ENCODE measurements at regions not wholly inside any gene's neighbourhood (a gene's known extent, or its start where the extent isn't known, plus 50 kb on each side); places are given as distances from the start of the nearest gene placed in this dataset.

DNA sequence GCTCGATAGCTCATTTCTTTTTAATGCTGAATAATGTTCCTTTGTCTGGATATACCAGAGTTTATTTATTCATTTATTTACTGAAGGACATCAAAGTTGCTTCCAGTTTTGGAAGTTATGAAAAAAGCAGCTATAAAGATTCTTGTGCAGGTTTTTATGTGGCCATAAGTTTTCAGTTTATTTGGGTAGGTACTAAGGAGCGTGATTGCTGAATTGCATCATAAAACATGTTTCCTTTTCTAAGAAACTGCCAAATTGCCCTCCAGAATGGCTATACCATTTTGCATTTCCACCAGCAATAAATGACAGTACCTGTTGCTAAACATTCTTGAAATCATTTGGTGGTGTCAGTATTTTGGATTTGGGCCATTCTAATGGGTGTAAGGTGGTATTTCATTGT lies 1067.7 kb upstream of the SPRY2 start:
- H3K4me1 ChIP-seq (ENCODE audit: insufficient read depth, low read length): no peaks in the 10 kb centered on the region
- peaks cover 2% of the 10 kb centered on the region for H3K9me3 ChIP-seq (ENCODE audit: low read depth, low read length)
- H3K4me3 ChIP-seq (ENCODE audit: insufficient read depth, low read length): no peak overlapping the region
- TF ChIP-seq, protein P1, sequence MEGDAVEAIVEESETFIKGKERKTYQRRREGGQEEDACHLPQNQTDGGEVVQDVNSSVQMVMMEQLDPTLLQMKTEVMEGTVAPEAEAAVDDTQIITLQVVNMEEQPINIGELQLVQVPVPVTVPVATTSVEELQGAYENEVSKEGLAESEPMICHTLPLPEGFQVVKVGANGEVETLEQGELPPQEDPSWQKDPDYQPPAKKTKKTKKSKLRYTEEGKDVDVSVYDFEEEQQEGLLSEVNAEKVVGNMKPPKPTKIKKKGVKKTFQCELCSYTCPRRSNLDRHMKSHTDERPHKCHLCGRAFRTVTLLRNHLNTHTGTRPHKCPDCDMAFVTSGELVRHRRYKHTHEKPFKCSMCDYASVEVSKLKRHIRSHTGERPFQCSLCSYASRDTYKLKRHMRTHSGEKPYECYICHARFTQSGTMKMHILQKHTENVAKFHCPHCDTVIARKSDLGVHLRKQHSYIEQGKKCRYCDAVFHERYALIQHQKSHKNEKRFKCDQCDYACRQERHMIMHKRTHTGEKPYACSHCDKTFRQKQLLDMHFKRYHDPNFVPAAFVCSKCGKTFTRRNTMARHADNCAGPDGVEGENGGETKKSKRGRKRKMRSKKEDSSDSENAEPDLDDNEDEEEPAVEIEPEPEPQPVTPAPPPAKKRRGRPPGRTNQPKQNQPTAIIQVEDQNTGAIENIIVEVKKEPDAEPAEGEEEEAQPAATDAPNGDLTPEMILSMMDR (IDR thresholded peaks at IDR 0.05; ENCODE audit: extremely low read depth, low read depth, low read length): no peak
- no peak overlapping the region for H3K4me2 ChIP-seq (ENCODE audit: insufficient read depth, low read length)
- H3K36me3 ChIP-seq (ENCODE audit: insufficient read depth, low read length): no peaks in the 10 kb centered on the region
- H3K27me3 ChIP-seq (ENCODE audit: insufficient read depth, low read length): no peaks in the 10 kb centered on the region
- no peaks in the 10 kb centered on the region for H3K79me2 ChIP-seq (ENCODE audit: insufficient read depth, low read length)
- no peak for DNase-seq (ENCODE audit: insufficient read length, low spot score, missing footprints)
- no peak overlapping the region for H2AFZ ChIP-seq (ENCODE audit: low read length)
- H3K27ac ChIP-seq (ENCODE audit: low read depth, low read length): no peak overlapping the region
- H4K20me1 ChIP-seq (ENCODE audit: insufficient read depth, low read length): no peaks in the 10 kb centered on the region

DNA sequence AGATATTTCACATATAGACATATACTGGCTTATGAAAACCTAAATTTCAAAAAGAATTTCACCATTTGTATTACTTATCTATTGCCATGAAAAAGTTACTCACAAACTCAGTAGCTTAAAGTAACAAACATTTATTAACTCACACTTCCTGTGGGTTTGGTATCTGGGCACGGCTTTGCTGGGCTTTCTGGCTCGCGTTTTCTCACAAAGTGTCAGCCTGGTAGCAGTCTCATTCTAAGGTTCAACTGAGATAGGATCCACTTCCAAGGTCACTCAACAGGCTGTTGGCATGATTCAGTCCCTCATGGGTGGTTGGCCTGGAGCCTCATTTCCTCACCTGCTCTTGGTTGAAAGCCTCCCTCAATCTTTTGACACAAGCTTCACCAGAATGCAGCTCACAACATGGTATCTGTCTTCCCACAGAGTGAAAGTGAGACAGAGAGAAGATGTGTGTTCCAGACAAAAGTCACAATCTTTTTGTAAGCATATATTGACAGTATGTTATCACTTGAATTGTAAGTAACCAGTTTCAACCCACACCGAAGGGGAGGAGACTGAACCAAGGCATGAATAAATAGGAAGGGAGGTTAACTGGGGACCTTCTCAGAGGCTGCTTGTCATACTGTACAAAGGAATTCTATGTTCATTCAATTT lies 1065.8 kb upstream of the SPRY2 start:
- H2AFZ ChIP-seq (ENCODE audit: low read length): no peak overlapping the region
- no peak overlapping the region for H3K27ac ChIP-seq (ENCODE audit: low read depth, low read length)
- no peak overlapping the region for H3K4me3 ChIP-seq (ENCODE audit: insufficient read depth, low read length)
- H3K27me3 ChIP-seq (ENCODE audit: insufficient read depth, low read length): no peaks in the 10 kb centered on the region
- DNase-seq (ENCODE audit: insufficient read length, low spot score, missing footprints): no peak
- H3K36me3 ChIP-seq (ENCODE audit: insufficient read depth, low read length): no peaks in the 10 kb centered on the region
- peaks cover 2% of the 10 kb centered on the region for H3K9me3 ChIP-seq (ENCODE audit: low read depth, low read length)
- TF ChIP-seq, protein P1 (IDR thresholded peaks at IDR 0.05; ENCODE audit: extremely low read depth, low read depth, low read length): no peak
- no peaks in the 10 kb centered on the region for H4K20me1 ChIP-seq (ENCODE audit: insufficient read depth, low read length)
- H3K4me1 ChIP-seq (ENCODE audit: insufficient read depth, low read length): no peaks in the 10 kb centered on the region
- no peaks in the 10 kb centered on the region for H3K79me2 ChIP-seq (ENCODE audit: insufficient read depth, low read length)
- no peak overlapping the region for H3K4me2 ChIP-seq (ENCODE audit: insufficient read depth, low read length)

DNA sequence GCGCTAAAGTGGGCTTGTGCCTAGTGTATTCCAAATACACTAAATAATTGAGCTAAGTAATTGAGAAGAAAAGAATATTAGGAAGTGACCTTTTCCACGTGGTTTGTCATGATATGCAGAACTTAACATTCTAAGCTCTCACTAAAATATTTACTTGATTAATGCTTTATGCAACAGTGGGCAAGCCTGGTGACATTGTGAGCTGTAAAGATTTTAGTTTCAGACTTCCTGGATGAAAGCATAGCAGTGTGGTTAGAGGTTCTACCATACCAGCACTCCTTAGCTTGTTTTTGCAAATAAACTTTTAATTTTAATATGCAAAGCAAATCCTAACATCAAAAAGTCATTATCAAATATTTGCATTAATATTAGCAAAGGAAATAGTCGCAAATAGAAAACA lies 1065.1 kb upstream of the SPRY2 start:
- no peaks in the 10 kb centered on the region for H3K79me2 ChIP-seq (ENCODE audit: insufficient read depth, low read length)
- peaks cover 2% of the 10 kb centered on the region for H3K9me3 ChIP-seq (ENCODE audit: low read depth, low read length)
- no peaks in the 10 kb centered on the region for H3K36me3 ChIP-seq (ENCODE audit: insufficient read depth, low read length)
- no peak overlapping the region for H3K4me3 ChIP-seq (ENCODE audit: insufficient read depth, low read length)
- no peak for DNase-seq (ENCODE audit: insufficient read length, low spot score, missing footprints)
- H3K27me3 ChIP-seq (ENCODE audit: insufficient read depth, low read length): no peaks in the 10 kb centered on the region
- no peak overlapping the region for H3K4me2 ChIP-seq (ENCODE audit: insufficient read depth, low read length)
- no peaks in the 10 kb centered on the region for H3K4me1 ChIP-seq (ENCODE audit: insufficient read depth, low read length)
- H3K27ac ChIP-seq (ENCODE audit: low read depth, low read length): no peak overlapping the region
- TF ChIP-seq, protein P1 (IDR thresholded peaks at IDR 0.05; ENCODE audit: extremely low read depth, low read depth, low read length): no peak
- H4K20me1 ChIP-seq (ENCODE audit: insufficient read depth, low read length): no peaks in the 10 kb centered on the region
- no peak overlapping the region for H2AFZ ChIP-seq (ENCODE audit: low read length)

DNA sequence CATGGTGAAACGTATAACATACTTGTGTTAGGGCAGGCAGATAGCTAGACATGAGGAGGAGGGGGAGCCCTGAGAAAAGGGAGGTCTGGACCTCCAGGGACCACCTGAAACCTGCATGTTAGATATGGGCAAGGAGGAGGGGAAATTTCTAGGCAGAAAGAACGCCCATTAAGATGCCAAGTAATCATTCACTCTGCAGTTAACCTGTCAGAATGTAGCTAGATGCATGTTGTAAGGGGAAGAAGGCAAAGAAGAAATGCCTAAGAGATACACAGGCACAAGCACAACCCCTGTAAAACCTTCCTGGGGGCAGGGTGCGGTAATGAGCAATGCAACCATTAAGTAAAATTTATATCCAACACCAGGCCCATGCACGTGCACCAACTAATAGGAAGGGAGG lies 1055.3 kb upstream of the SPRY2 start:
- no peak overlapping the region for H3K27ac ChIP-seq (ENCODE audit: low read depth, low read length)
- DNase-seq (ENCODE audit: insufficient read length, low spot score, missing footprints): no peak
- H3K36me3 ChIP-seq (ENCODE audit: insufficient read depth, low read length): no peaks in the 10 kb centered on the region
- H3K4me3 ChIP-seq (ENCODE audit: insufficient read depth, low read length): no peak overlapping the region
- no peak overlapping the region for H3K4me2 ChIP-seq (ENCODE audit: insufficient read depth, low read length)
- H2AFZ ChIP-seq (ENCODE audit: low read length): no peak overlapping the region
- no peaks in the 10 kb centered on the region for H3K4me1 ChIP-seq (ENCODE audit: insufficient read depth, low read length)
- H3K27me3 ChIP-seq (ENCODE audit: insufficient read depth, low read length): no peaks in the 10 kb centered on the region
- no peaks in the 10 kb centered on the region for H3K79me2 ChIP-seq (ENCODE audit: insufficient read depth, low read length)
- H4K20me1 ChIP-seq (ENCODE audit: insufficient read depth, low read length): no peaks in the 10 kb centered on the region
- no peaks in the 10 kb centered on the region for H3K9me3 ChIP-seq (ENCODE audit: low read depth, low read length)
- TF ChIP-seq, protein P1 (IDR thresholded peaks at IDR 0.05; ENCODE audit: extremely low read depth, low read depth, low read length): no peak

Data from osteoblast (primary cell).